HG03135 (cell line): ENCODE measurements at regions not wholly inside any gene's neighbourhood (a gene's known extent, or its start where the extent isn't known, plus 50 kb on each side); places are given as distances from the start of the nearest gene placed in this dataset.

ENCODE experiments used
- ATAC-seq: cut with Tn5 transposase; IDR thresholded peaks from one replicate; pipeline ENCODE4 v1.9.1; 2021; ENCODE audit warnings: mild to moderate bottlenecking, moderate library complexity; ENCODE audit not compliant: unreplicated experiment

DNA sequence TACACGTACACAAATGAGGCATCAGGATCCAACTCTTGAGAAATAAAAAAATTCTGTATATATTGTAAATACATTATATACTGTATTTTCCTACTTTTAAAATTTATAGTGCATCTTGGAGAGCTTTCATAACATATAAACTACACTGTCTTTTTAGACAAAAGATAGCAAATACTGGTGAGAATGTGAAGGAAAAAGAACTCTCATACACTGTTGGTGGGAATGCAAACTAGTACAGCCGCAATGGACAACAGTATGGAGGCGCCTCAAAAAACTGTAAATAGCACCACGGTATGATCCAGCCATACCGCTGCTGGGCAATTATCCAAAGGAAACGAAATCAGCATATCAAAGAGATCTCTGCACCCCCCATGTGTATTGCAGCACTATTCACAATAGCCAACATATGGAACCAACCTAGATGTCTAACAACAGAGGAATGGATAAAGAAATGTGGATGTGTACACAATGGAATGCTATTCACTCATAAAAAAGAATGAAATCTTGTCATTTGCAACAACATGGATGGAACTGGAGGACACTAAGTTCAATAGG is 292.4 kb downstream of the EFNB2 start:
- no peak for ATAC-seq

DNA sequence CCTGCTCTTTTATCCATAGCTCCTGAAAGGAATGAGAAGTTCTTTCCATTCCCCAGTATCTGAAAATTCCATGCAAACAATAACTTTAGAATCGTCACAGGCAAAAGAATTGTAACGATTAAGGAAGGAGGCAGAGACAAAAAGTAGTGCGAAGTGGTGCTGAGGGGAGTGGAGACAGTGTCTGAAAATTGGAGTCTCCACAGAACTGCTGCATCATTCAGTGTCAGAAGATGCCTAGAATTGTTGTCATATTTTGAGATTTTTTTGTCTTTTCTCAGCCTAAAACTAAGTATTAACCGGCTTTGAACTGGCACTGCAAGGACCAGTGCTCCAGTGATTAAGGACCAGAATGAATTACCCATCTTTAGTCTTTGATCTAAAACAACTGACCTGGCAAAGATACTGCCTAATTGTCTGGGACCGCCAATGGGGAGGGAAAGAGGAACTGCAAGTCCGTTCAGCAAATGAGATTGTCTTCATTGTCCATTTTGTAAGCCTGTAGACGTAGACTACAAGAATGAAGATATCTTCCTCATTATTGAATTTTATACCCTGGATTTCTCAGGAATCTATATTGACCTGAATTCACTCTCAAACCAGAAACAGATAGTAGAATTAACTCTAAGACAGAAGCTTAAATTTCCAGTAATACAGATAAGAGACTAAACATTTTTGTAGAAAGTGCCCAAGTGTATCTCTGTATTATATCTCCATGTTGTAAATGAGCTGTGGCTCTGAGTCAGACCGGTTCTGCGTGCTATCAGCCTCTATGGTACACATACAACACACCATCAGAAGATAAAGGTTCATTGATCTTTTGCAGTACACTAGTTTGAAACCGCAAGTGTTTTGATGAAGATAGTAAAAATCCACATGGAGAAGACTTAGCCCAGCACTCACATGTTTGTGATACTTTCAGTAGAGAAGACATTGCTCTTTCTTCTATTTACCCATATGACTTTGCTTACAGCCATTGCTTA is 293.2 kb downstream of the EFNB2 start:
- no peak for ATAC-seq

DNA sequence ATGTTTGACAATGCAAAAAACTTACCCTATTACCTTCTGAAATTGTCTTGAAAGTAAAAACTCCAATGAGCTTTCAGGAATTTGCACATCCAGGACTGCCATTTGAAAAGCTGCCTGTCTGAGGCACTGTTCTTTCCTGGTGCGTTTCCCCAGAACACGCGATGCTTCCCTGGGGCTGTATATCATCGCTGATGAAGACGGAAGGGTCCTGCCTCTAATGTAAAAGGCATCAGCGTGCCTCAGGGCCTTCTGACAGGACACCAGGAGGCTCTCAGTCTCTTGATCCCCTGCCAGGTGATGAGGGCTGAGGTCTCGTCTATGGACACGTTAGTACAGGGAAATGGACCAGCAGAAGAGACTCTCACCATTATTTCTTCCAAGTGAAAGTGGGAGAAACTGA is 296.8 kb downstream of the EFNB2 start:
- no peak for ATAC-seq

DNA sequence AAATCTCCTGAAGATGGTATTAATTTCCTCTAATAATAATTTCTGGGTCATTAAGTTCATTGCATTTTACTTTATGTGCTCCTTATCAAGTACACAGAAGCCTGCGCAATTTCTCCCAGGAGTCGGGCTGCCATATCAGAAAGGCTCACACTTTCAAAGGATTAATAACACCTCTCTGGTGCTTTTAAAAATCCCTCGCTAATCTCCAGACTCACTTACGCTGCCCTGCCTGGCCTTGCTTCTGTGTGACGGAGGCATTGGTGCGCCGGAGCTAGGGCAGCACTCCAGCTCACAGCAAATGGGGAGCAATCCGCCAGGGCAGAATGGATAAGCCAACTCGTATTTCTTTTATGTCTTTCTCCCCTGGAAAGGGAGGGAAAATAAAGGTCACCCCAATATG is 300.8 kb downstream of the EFNB2 start:
- ATAC-seq, result no peak

DNA sequence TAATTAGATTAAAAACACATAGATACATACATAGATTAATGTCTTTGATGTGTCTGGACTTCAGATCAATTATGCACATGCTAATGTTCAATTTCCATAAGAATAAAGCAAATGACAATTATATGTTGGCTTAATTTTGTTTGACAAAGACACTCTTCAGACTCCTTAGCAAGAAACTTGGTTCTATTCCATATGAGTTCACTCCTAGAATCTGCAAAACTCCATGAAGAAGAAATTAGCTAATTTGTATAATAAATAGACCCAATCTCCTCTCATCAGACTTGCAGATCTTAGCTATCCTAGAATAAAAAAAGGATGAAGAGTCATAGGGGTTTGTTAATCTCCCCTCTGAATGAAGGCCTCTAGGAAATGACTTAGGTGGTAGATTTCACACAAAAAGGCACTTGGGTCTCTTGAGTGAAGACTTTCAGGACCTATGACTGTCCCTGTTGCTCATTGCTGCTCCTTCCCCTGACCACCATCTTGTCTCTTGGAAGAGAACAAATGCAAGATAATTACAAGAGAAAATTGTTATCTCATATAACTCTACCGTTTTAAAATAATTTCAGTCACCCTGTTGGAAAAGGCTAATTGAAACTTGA is 302.2 kb downstream of the EFNB2 start:
- no peak for ATAC-seq

DNA sequence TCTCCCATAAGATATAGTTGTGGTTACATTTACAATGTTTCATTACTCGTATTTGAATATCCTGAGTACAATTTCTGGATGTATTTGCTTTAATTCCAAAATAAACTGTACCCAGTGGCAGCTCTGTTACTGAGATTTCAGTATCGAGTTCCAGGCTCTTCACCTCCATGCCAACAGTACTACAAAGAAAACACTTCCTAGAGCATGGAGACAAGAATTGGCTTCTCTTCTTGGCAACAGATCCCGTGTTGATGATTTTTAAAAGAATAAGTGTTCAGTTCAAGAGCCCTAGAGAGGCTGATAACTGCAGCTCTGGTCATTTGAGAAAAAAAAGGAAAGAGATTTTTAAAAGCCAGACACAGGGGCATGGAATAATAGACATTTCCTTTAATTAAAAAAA is 302.8 kb downstream of the EFNB2 start:
- ATAC-seq, result no peak

DNA sequence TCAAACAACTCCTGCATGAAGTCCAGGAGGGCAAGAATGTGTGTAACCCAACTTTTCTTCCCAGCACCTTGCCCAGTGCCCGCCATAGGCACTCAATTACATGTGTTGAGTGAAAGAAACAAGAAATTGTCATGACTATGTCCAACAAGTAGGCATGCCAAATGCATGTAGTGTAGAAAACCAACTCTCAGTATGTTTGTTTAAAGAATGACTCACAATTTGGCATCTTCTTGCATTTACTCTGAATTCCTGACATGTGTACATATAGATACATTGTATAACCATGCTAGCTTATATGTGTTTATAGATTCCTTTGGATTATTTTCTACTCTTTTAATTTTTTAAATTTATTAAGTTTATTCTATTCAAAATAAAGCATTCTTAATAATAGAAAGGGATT is 305.0 kb downstream of the EFNB2 start:
- ATAC-seq, result no peak

DNA sequence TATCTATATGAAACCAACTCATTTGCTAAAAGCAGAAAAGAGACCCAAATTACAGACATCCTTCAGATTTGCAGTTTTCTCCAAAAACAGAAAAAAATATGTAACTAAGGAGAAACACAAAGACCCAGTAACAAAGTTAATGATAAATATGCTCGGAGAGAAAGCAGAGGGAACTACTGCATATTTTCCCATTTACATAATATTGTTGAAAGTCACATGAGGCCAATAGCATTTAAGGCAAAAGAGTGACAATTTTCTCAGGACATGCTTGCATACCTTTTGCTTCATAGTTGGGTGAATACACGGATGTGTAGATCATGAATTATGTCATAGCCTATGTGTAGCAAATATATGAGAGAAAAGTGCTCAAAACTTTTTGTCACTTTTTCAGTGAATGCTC is 310.3 kb downstream of the EFNB2 start:
- ATAC-seq, result no peak

DNA sequence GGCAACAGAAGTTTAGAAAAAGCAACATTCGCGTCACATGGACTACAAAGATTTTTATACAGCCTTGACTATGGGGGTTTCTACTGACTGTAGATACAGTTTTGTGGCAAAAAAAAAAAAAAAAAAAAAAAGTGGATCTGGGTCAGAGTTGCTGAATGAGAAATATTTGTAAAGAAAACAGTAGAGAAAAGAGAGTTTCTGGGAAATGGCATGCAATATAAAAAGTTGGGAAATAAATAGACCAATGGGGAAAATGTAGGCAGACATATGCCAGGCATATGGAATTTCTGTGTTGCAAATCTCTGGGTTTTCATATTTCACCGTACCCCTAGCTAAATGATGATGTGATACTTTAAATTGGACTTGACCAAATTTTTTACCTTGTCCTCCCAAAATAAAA is 315.3 kb downstream of the EFNB2 start:
- no peak for ATAC-seq

DNA sequence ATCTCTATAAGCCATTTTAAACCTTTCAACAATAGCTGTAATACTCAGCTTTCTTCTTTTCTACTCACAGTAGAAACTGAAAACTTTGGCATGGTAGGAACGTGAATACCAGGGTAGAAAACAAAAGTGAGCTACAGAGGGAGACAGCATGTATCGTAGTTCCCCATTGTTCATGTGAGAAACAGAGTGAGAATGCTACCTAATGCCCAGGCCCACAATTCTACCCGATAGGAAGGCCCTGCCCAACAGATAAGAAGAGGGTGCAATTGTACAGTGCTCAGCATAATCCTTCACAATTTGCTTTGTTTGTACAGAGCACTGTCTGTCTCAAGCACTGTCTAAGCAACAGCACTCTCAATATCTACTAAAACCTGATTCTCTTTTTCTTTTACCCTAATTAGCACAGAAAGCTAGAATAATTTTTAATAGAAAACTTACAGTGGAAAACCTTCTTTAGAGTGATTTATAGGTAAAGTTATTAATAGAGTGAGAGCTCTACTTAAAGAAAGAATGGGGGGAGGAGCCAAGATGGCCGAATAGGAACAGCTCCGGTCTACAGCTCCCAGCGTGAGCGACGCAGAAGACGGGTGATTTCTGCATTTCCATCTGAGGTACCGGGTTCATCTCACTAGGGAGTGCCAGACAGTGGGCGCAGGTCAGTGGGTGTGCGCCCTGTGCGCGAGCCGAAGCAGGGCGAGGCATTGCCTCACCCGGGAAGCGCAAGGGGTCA is 322.3 kb downstream of the EFNB2 start:
- ATAC-seq, result no peak

DNA sequence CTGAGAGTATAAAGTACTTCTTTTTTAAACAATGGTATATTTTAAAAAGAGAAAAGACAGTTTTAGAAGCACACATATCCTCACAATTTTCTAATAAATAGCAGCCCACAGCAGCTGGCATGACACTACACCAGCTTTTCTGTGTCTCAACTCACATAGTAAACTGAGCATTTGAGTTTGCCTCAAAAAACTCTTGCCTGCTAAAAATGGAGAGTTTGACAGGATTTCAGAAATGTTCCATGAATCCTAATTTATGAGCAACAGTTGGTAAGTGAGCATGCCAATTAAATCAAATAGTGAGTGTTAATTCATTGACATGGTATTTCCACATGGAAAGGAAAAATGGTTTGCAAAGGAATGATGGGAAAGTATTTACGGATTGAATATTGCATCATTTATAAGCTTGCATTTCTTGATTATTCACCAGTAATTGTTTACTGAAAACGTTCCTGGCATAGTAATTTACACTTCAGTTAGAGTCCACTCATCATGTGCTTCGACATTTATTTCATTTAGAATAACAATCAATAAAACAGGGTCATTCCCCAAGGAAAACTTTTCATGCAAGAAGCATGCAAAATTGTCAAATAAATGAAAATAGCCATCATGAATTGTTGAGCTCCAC is 323.0 kb downstream of the EFNB2 start:
- ATAC-seq, result no peak

DNA sequence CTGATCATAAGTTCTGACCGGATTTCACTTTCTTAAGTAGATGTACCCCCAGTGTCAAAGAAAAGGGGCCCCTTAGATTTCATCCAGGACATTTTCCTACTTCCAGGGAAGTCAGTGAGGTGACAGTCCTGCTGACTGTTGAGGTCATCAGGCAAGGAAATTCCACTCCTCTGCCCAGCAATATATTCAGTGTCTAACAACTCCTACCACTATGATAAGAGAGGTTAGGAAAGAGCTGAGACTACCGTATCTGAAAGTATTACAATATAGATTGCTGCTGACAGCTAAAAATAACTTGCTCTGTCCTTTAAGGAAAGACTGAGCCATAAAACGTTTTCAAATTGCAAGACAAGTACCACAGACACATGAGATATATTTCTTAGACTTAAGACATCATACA is 325.1 kb downstream of the EFNB2 start:
- no peak for ATAC-seq

DNA sequence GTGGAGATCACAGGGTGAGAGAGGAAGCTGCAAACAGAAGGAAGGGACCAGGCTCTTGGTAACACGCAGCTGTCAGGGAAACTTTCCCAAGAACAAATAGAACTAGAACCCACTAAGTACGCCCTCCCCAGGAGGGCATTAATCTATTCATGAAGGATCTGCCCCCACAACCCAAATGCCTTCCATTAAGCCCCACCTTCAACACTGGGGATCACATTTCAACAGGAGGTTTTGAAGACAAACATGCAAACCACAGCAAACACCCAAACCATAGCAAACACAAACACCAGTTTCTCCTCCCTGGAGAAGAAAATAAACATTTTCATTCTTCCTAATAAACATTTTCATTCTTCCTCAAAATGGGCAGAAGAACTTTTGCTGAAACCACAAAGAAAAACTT is 329.6 kb downstream of the EFNB2 start:
- ATAC-seq, result no peak

DNA sequence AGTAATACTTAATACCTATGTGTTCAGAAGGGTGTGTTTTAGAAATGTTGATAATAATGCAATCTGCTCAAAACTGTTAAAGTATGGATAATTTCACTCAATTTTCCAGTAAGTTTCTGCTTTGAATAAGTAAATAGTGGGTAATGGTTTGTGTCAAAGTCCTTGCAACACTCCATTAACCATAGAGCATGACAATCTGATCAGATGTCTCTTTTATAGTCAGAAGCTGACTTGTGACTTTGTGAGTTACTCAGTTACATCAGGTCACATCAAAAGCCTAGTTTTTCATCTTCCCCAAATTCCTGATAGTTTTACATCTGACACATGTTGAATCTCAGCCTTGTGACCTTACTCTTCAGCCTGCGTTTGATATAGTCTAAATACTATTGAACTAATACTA is 338.0 kb downstream of the EFNB2 start:
- no peak for ATAC-seq

DNA sequence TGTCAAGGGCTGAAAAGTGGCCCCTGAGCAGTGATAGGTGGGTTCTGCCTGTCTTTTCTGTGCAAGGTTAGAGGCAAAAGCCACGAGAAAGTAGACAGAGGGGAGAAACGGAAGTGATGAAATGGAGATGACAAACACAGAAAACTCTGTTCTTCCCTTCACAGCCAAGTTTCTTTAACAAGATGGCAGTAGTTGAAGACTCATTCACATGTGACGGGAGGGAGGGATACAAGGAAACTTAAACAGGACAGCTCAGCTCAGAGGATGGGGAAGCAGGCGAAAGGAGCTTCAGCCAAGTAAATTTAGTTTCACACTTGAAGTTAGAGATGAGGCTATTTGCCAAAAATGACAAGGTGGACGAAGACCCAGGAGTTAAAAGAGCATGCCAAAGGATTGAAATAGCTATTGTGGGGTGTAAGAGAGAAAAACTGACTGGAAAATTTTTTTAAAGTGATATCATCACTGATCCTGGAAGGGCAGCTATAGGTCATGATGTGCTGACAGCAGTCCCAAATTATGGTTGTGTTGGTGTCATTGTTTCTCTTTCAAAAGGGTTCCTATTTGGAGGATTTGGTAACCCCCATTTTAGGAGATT is 347.9 kb downstream of the EFNB2 start:
- ATAC-seq, result no peak

DNA sequence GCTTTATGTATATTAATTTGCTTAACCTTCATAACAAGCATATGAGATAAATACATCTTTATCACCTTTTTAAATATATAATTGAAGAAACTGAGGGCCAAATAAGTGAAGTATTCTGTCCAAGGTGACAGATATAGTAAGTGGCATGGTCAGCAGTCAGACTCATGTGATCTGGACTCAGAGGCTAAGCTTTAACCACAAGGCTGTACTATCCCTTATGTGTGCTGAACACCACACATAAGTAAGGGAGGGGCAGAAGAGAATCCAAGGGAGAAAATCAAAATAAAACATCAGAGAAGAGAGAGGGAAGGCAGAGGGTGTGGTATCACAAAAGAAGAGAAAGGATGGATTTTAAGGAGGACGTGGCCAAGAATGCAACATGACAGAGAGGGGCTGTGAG is 348.4 kb downstream of the EFNB2 start:
- ATAC-seq, result no peak

DNA sequence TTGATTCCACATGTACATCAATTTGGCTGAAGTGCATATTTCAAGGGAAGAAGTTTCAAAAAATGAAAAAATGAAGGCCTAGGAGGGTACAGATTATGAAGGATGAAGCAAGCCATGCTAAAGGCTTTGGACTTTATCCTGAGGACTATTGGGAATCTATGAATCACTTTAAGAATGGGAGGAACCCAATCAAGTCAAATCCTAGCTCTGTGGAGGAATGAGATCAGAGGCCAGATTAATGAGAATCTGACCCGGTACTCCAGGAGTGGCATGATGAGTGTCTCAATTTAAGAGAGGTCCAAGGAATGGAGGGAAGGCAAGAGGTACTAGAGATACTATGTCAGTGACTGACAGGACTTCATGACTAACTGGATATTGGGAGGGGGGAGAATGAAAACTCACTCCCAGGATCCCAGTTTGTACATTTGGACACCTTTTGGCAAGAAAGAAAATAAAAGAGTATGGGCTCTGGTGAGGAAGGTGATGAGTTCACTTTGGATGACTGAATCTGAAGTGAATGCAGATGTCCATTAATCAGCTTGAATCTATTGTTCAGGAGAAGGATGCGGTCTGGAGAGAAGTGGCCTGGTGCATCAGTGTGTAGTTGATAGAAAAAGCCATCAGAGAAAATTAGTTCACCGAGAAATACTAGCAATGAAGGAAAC is 349.0 kb downstream of the EFNB2 start:
- ATAC-seq, result no peak

DNA sequence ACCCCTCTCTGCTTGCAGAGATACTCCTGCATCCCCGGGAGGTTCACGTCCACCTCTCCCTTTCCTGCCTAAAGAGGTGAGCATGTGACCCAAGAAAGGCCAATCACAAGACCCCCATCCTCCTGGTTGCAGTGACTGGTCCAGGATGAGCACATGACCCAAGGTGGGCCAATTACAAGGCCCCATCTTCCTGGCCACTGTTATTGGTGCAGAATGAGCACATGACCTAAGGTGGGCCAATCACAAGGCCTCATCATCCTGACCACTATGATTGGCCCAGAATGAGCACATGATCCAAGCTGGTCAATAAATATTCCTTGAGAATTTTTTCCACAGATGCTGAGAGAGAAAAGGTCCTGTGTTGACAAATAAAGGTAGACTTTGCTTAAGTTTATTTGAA is 350.7 kb downstream of the EFNB2 start:
- no peak for ATAC-seq

DNA sequence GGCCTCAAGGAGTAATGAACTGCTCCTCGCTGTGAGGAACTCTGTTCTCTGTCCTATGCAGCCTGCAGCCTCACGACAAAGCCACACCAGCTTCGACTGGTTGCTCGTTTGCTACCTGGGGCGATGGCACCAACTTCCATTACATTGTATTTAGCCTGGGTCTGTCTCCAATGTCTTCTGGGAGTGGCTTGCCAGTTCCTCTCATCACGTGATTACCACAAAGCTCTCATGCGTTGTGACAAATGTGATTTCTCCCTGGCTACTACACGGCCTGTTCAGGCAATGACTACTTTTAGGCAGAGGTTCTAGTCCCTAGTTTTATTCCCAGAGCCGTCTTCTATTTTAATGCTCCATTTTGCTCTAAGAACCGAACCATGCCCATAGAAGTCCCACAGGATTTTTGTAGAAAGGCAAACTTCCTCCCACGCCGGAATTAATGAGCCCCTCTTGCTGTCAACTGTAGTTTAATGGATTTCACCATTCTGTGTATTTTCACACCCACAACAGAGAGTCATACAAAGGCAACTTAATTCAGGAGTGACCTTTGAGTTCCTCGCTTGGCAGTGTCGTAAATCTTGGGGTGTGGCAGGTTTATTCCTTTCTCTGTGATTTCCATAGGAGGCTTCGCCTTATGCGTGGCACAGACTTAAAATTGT is 351.9 kb downstream of the EFNB2 start:
- ATAC-seq, result no peak

DNA sequence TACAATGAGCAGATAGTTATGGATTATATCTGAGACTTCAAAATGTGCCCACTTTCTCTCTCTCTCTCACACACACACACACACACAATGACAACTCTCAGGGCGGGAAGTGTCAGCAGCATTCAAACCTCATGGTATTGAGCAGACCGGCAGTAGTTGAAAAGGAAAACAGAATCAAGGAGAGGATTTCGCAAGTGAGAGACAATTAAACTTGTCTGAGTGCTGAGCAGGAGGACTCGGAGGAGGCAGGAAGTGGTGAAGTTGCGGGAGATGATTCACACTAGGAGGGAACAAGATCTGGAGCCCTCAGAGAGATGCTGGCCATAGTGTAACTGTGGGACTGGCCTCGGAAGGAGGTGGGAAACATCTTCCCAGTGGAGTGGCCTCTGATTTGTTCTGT is 353.1 kb downstream of the EFNB2 start:
- no peak for ATAC-seq
